ENCODE measurements at regions not wholly inside any gene's neighbourhood (a gene's known extent, or its start where the extent isn't known, plus 50 kb on each side); places are given as distances from the start of the nearest gene placed in this dataset.

- Histone ChIP-seq H3K4me2 (ENCODE audit: low read length) (no peak overlapping the region), H3K4me3 (ENCODE audit: low read length) (no peak overlapping the region), H3K27me3 (ENCODE audit: insufficient read depth, low read depth, low read length) (no peaks in the 10 kb centered on the region), H3F3A (ENCODE audit: insufficient read depth, low read length, poor library complexity, severe bottlenecking) (no peaks in the 10 kb centered on the region), H4K20me1 (ENCODE audit: insufficient read depth) (no peaks in the 10 kb centered on the region), H3K27ac (ENCODE audit: low read length) (no peak overlapping the region), H3K9ac (ENCODE audit: low read length) (no peak overlapping the region), H3K79me2 (replicated peaks; ENCODE audit: insufficient read depth, low read length) (no peaks in the 10 kb centered on the region), H3K9me2 (ENCODE audit: insufficient read depth, low read length) (no peaks in the 10 kb centered on the region), H3K36me3 (ENCODE audit: insufficient read depth, low read length) (no peaks in the 10 kb centered on the region), H3K9me3 (ENCODE audit: low read length) (no peaks in the 10 kb centered on the region), H2AFZ (ENCODE audit: low read depth, low read length) (no peak overlapping the region)
- TF ChIP-seq TAF1 (IDR thresholded peaks at IDR 0.05; ENCODE audit: low read depth), result no peak
- no peak for TF ChIP-seq MXI1 (conservative IDR thresholded peaks at IDR 0.05; ENCODE audit: poor library complexity, severe bottlenecking)
- no peak for TF ChIP-seq EP300 (conservative IDR thresholded peaks at IDR 0.05; ENCODE audit: poor library complexity, severe bottlenecking)
- TF ChIP-seq REST (IDR thresholded peaks at IDR 0.05; ENCODE audit: borderline replicate concordance), result no peak
- TF ChIP-seq CTCF (IDR thresholded peaks at IDR 0.05; ENCODE audit: poor library complexity, severe bottlenecking), result no peak
- TF ChIP-seq RAD21 (conservative IDR thresholded peaks at IDR 0.05), result no peak
- no peak for TF ChIP-seq SMC3 (conservative IDR thresholded peaks at IDR 0.05; ENCODE audit: poor library complexity)
- no peak for TF ChIP-seq POLR2AphosphoS5 (IDR thresholded peaks at IDR 0.05)
- TF ChIP-seq EZH2 (IDR thresholded peaks at IDR 0.05; ENCODE audit: borderline replicate concordance, insufficient read depth, low read length, poor library complexity, severe bottlenecking), result no peak
Observed at GRCh38 chr1:172789840-172790239, 130.9 kb downstream of the FASLG start.

GRCh38 chr1:172790245-172790644 lies 131.3 kb downstream of the FASLG start:
- Histone ChIP-seq H3K9me2 (ENCODE audit: insufficient read depth, low read length) (no peaks in the 10 kb centered on the region), H3K4me3 (ENCODE audit: low read length) (no peak overlapping the region), H3K9ac (ENCODE audit: low read length) (no peak overlapping the region), H3K79me2 (replicated peaks; ENCODE audit: insufficient read depth, low read length) (no peaks in the 10 kb centered on the region), H3K9me3 (ENCODE audit: low read length) (no peaks in the 10 kb centered on the region), H3K27ac (ENCODE audit: low read length) (no peak overlapping the region), H4K20me1 (ENCODE audit: insufficient read depth) (no peaks in the 10 kb centered on the region), H3K4me2 (ENCODE audit: low read length) (no peak overlapping the region), H2AFZ (ENCODE audit: low read depth, low read length) (no peak overlapping the region), H3K36me3 (ENCODE audit: insufficient read depth, low read length) (no peaks in the 10 kb centered on the region), H3F3A (ENCODE audit: insufficient read depth, low read length, poor library complexity, severe bottlenecking) (no peaks in the 10 kb centered on the region), H3K27me3 (ENCODE audit: insufficient read depth, low read depth, low read length) (no peaks in the 10 kb centered on the region)
- TF ChIP-seq SMC3 (conservative IDR thresholded peaks at IDR 0.05; ENCODE audit: poor library complexity) (no peak), TAF1 (IDR thresholded peaks at IDR 0.05; ENCODE audit: low read depth) (no peak), CTCF (IDR thresholded peaks at IDR 0.05; ENCODE audit: poor library complexity, severe bottlenecking) (no peak), EZH2 (IDR thresholded peaks at IDR 0.05; ENCODE audit: borderline replicate concordance, insufficient read depth, low read length, poor library complexity, severe bottlenecking) (no peak), REST (IDR thresholded peaks at IDR 0.05; ENCODE audit: borderline replicate concordance) (no peak), EP300 (conservative IDR thresholded peaks at IDR 0.05; ENCODE audit: poor library complexity, severe bottlenecking) (no peak), RAD21 (conservative IDR thresholded peaks at IDR 0.05) (no peak), MXI1 (conservative IDR thresholded peaks at IDR 0.05; ENCODE audit: poor library complexity, severe bottlenecking) (no peak), POLR2AphosphoS5 (IDR thresholded peaks at IDR 0.05) (no peak)

All from neural cell (in vitro differentiated cells).